C4-2B (cell line): ENCODE measurements at regions not wholly inside any gene's neighbourhood (a gene's known extent, or its start where the extent isn't known, plus 50 kb on each side); places are given as distances from the start of the nearest gene placed in this dataset.

Experiments used
- CTCF ChIP-seq: fragments of 450-650 bp; conservative IDR thresholded peaks from 2 replicates; pipeline ENCODE4 v1.5.1; 2017; ENCODE audit warnings: mild to moderate bottlenecking
- ZFX ChIP-seq: fragments of 450-650 bp; IDR thresholded peaks from 2 replicates; pipeline ENCODE4 v1.6.1; 2017

GRCh38 chr5:168140241-168140640 is 151.2 kb upstream of the WWC1 start:
- TF ChIP-seq CTCF (no peak), ZFX (no peak)
